GM12891 (cell line): ENCODE measurements at regions not wholly inside any gene's neighbourhood (a gene's known extent, or its start where the extent isn't known, plus 50 kb on each side); places are given as distances from the start of the nearest gene placed in this dataset.
A peak's percentile ranks its signal among the peaks of the same experiment; 100 is the strongest.

Experiments
- DNase-seq: peaks from one replicate; pipeline ENCODE4 v3.0.0; 2011; ENCODE audit warnings: low spot score; ENCODE audit not compliant: insufficient read length
- FAIRE-seq: peaks from 2 replicates; lab custom pipeline; 2011; peaks lifted over from hg19 to GRCh38; lab: Jason Lieb, UNC
- PAX5 ChIP-seq: IDR thresholded peaks from 2 replicates; pipeline ENCODE4 v1.6.1; 2011; ENCODE audit warnings: low read length, moderate library complexity, mild to moderate bottlenecking; ENCODE audit not compliant: insufficient read depth, severe bottlenecking
- POLR2A ChIP-seq: IDR thresholded peaks from 2 replicates; pipeline ENCODE4 v1.6.1; 2011; ENCODE audit warnings: low read depth, low read length, control low read depth
- POLR2AphosphoS5 ChIP-seq: IDR thresholded peaks from 2 replicates; pipeline ENCODE4 v1.6.1; 2011; ENCODE audit warnings: low read depth, low read length, control low read depth
- POU2F2 ChIP-seq: IDR thresholded peaks from 2 replicates; pipeline ENCODE4 v1.6.1; 2011; ENCODE audit warnings: low read depth, mild to moderate bottlenecking, control low read depth, low read length, moderate library complexity
- SPI1 ChIP-seq: IDR thresholded peaks from 2 replicates; pipeline ENCODE4 v1.6.1; 2011; ENCODE audit warnings: low read depth, low read length, control low read depth
- TAF1 ChIP-seq: IDR thresholded peaks from 2 replicates; pipeline ENCODE4 v1.6.1; 2011; ENCODE audit warnings: low read depth, low read length, control low read depth

GRCh38 chr3:153330901-153331300 is 168.9 kb downstream of the RAP2B start:
- DNase-seq (no peak), FAIRE-seq (no peak)
- TF ChIP-seq TAF1 = no peak
- TF ChIP-seq SPI1 = no peak
- no peak for TF ChIP-seq PAX5
- TF ChIP-seq POLR2A = no peak
- no peak for TF ChIP-seq POLR2AphosphoS5
- TF ChIP-seq POU2F2 = no peak

- no peak for DNase-seq
- FAIRE-seq = no peak
- TF ChIP-seq TAF1 = no peak
Observed at GRCh38 chr3:153331676-153332075, 169.7 kb downstream of the RAP2B start.

DNA sequence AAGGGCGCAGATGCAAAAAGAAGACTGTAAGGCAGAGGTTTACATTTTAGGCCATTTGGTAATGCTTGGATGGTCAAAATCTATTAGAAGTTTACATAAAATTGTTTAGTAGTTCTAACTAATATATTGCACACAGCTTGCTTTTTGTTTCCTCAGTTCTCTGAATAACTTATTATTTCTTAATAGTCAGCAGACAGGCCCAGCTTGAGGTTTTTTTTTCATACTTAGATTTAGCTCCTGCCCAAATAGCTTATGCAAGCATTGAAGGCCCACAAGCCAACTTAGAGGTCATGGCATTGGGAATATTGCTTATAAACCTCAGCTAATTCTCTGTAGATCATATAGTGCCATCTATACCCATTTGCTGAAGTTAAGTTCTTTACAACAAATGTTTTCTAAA is 172.5 kb downstream of the RAP2B start:
- FAIRE-seq (no peak), DNase-seq (no peak)
- TF ChIP-seq TAF1 (no peak), POLR2A (no peak), POU2F2 (no peak), POLR2AphosphoS5 (no peak)

GRCh38 chr3:153337369-153337768 is 175.3 kb downstream of the RAP2B start:
- DNase-seq (no peak), FAIRE-seq (no peak)
- TF ChIP-seq POLR2AphosphoS5 = no peak
- TF ChIP-seq POU2F2 = no peak
- no peak for TF ChIP-seq POLR2A
- TF ChIP-seq TAF1 = no peak
- TF ChIP-seq PAX5 = no peak
- TF ChIP-seq SPI1 = no peak

DNA sequence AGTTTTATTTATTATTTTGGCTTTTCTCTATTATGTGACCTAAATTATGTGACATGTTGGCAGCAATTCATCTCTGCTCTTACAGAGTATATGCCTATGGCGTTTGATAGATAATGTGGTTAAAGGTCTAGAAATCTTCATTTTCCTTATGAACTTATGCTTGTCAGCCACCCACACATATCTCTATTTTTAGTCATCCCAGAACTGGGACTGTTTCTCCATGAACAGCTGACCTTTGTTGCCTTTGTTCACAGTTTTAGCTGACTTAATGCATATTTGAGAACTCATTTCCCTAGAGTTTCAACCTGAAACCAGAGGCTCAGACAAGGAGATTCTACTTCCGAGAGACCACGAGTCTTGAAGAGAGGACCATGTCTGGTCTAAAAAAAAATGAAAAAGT is 176.5 kb downstream of the RAP2B start:
- TF ChIP-seq PAX5 (no peak), POU2F2 (no peak), POLR2AphosphoS5 (no peak), TAF1 (no peak), SPI1 (no peak), POLR2A (no peak)
- DNase-seq (no peak), FAIRE-seq (no peak)

GRCh38 chr3:153339065-153339464 is 177.0 kb downstream of the RAP2B start:
- DNase-seq (no peak), FAIRE-seq (no peak)
- TF ChIP-seq SPI1 = no peak
- TF ChIP-seq TAF1 = no peak
- no peak for TF ChIP-seq PAX5
- TF ChIP-seq POLR2A = no peak
- no peak for TF ChIP-seq POU2F2

DNA sequence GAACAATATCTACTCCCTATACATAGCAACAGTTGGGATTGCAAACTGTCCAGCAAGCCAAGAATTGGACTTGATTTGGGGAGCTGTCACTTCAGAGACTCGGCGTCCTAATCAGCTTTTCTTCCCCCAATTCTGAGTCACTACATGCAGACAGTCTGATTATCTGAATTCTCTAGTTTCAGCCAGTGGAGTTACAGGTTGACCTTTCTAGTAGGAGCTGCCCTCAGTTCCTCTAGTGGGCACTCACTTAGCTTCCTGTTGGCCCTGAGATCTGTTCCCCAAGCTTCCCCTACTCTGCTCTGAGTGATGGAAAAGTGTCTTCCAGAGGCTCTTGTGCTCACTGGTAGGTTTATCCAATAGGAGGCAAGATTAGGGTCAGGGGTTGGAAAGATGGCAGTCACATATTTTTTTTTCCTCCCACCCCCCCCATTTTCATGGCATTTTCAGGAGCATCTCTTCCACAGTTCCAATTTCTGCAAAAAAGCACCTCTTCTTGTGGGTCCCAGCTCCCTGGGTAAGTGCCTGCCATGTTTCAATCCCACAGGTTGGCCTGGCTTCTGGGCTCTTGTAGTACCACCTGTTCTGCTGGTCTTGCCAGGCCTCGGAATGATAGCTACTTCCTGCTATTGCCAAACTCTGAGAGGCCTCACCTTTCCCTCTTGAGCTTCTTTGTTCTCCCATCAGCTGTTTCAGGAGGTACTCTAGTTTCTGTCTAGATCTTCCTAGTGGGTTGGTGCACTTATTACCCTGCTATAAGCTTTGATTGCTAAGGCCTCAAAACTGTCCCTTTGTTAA is 182.2 kb downstream of the RAP2B start:
- TF ChIP-seq PAX5 (no peak), POU2F2 (no peak), TAF1 (no peak), SPI1 (no peak), POLR2AphosphoS5 (no peak), POLR2A (no peak)
- FAIRE-seq = no peak
- DNase-seq = no peak

DNA sequence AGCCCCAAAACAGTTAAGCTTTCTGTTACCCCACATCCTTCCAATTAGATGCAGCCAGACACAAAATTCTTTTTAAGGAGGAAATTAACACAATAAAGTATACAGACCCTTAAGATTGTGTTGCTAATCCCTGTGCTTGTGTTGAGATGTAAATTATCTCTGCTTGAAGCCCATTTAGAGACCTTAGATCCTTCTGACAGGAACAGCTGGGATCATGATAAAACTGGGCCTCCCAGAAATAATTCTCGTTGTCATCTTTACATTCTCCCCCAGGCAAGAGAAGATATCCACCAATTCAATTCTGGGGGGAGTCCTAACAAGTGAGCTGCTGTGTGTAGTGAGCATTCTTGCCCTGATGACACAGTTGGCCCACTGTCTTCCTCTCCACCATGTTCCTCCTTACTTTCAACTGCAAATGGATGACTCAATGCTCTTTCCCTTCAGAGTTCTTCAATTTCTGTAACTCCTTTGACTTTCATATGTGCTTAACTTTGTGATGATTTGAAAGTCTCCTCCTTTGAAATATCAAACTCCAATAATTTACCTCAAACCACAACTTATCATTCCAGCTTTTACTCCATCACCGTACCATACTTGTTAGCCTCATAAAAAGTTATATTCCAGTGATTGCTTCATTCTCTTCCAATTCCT is 186.6 kb downstream of the RAP2B start:
- DNase-seq (no peak), FAIRE-seq (no peak)
- TF ChIP-seq TAF1 (no peak), SPI1 (no peak), POLR2A (no peak), POU2F2 (no peak), PAX5 (no peak), POLR2AphosphoS5 (no peak)

- DNase-seq (no peak), FAIRE-seq (no peak)
- TF ChIP-seq SPI1 (0 out of 2 replicates have a peak, but pooled peaks have one; percentile 13), POLR2A (no peak)
Observed at GRCh38 chr3:153349108-153349499, 187.1 kb downstream of the RAP2B start.

DNA sequence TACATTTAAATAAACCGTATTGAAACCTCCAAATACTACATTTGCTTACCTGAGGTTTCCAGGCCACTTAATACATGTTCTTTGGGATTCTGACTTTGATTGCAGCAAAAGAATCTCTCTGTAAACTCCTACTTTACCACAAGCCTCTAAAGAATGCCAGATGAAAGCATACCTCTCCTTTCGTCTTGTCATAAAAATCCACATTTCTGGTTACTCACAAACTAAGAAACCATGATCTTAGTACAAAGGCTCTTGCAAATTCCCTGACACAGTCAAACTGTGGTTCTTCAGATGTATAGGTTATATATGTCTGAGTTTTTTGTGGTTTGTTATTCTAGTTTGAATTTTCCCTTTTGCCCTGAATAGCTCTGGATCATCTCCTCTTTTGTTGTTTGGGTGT is 188.4 kb downstream of the RAP2B start:
- no peak for DNase-seq
- TF ChIP-seq PAX5 (no peak), POLR2A (no peak), TAF1 (no peak), SPI1 (no peak), POU2F2 (no peak), POLR2AphosphoS5 (no peak)
- FAIRE-seq = no peak
